Stimulated activated CD4-positive, alpha-beta T cell treated with anti-CD3 and anti-CD28 coated beads, TNF-alpha, amount 100 ng/mL, for 4 hours (primary cell): ENCODE measurements at regions not wholly inside any gene's neighbourhood (a gene's known extent, or its start where the extent isn't known, plus 50 kb on each side); places are given as distances from the start of the nearest gene placed in this dataset.

Source experiments
- DNase-seq, 3 experiments: peaks; one replicate each; pipeline ENCODE4 v3.0.0-alpha.2; 2020; ENCODE audit warnings: low read depth in 3 of 3

GRCh38 chr2:241942416-241943208 lies 73.1 kb downstream of the RTP5 start:
- DNase-seq: no peak

DNA sequence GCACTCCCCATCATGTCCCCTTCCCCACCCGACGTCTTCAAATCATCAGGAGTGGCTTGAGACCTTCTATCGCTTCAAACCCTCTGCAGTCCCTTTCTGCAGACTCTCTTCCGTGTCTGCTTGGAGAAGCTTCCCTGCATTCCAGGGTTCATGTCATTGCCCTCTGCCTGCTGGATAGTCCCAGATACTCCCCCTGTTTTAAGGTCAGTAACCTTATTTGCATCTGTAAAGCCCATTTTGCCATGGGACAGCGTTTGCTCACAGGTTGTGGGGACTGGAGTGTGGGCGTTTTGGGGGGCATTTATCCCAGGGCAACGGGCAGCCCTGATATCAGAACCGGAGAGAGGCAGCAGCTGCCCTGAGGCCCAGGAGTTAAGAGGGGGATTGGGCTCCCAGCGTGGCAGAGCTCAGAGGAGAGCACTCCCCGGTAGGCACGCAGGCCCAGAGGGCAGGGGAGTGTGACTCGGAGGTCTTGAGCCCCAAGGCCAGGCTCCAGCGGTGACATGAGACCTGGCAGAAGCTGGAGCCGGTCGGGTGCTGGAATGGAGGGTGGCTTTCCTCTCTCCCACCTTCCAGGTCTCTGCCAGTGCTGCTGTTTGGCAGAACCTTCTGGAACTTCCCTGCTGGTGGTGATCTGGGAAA lies 73.8 kb downstream of the RTP5 start:
- DNase-seq: no peak

DNA sequence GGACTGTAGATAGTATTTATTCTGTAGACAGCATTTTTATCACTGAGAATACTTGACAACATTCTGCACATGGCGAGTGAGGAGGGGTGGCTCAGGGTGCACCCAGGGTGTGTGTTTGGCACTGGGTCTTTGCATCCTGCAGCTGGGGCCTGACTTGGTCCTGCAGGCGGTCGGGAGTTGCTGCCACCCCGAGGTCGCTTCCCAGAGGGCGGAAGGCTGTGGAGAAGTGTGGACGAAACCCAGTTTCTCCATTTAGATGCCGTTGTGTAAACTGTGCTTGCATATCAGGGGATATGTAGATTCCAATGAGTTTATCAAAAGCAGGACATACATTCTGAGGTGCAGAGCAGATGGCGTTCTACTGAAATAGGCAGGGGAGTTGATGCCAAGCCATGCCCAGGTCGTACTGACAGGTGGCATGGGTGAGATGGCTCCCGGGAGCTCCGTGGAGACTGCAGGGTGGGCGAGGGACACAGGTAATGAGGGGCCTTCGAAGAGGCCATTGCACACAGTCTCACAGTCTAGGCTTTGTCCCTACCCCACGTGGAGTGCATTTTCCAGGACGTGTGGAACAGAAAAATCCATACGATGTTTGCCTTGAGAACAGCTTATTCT lies 74.5 kb downstream of the RTP5 start:
- no peak for DNase-seq

GRCh38 chr2:241944821-241945220 lies 75.3 kb downstream of the RTP5 start:
- DNase-seq: no peak

DNA sequence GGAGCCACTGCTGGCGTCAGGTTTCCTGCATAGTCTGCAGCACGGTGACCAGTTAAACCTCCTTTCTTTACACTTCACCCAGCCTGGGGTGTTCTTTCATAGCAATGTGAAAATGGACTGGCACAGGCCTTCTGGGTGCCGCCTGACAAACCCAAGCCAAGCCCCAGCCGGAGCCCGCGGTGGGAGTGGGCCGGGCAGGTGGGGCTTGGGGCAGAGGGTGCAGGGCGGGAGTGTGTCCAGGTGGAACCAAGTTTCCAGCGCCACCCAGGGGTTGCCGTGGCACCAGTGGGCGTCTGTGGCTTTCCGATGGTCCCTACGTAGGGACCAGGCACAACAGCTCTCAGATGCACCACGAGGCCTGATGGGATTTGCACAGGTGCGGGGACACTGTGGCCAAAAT lies 75.8 kb downstream of the RTP5 start:
- no peak for DNase-seq

DNA sequence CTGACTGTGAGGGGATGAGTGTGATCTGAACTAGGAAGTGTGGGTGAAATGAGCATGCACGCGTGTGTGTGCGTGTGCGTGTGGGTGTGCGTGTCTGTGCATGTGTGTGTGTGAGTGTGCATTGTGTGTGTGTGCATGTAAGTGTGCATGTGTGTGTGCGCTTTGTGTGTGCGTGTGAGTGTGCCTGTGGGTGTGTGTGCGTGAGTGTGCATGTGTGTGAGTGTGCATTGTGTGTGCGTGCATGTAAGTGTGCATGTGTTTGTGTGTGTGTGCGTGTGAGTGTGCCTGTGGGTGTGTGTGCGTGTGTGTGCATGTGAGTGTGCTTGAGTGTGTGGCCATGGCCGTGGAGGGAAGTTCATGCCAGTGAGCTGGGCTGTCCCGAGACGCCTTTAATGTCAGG lies 76.3 kb downstream of the RTP5 start:
- no peak for DNase-seq

GRCh38 chr2:241946306-241947003 lies 76.9 kb downstream of the RTP5 start:
- no peak for DNase-seq

DNA sequence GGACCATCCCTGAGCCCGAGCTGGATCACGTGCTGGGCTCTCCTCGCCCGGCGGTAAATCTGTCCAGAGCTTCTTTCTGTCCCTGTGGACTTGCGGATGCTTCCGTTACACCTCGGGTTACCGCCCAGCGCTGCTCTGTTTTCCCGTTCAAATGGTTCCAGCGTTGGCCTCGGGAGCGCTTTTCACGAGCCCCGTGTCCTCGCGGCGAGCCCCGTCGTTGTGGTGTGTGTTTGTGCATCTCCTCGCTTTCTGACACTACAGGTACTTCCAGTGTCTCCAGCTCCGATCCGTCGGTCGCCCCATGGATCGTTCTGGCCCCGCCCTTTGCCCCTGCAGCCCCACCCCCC lies 77.4 kb downstream of the RTP5 start:
- no peak for DNase-seq

DNA sequence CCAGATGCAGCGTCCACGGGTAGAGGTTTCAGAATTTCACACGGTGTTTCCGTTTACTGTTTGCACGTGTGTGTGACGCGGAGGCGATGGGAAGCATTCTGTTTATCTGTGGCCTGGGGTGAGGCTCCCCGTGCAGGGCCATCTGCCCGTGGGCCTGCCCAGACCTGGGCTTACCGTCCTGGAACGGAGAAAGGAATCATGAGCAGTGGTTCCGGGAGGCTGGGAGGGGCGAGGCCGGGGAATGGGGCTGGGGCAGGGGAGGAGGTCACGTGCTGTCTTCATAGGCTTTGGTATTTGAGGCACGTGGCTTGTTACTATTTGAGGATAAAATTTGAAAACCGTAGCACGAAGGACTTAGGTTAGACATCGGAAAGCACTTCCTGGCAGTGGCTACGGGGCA lies 77.9 kb downstream of the RTP5 start:
- DNase-seq: no peak

DNA sequence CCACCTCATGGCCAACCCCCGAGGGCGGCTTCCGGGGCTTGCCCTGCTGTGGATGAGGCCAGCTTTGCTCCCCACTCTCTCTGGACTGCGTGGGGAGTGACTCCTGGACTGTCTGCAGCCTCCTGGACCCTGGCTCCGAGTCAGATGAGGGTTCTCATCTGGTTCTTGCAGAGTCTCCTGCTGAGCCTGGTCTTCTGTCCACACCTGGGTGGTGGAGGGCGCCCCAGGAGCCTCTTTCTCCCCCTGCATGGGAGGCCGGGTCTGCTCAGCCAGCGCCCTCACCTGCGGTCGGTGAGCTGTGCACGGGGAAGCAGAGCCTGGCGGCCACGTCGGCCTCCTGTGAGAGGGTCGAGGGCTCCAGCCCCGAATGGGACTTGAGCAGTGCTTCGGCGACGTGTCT lies 78.3 kb downstream of the RTP5 start:
- no peak for DNase-seq

DNA sequence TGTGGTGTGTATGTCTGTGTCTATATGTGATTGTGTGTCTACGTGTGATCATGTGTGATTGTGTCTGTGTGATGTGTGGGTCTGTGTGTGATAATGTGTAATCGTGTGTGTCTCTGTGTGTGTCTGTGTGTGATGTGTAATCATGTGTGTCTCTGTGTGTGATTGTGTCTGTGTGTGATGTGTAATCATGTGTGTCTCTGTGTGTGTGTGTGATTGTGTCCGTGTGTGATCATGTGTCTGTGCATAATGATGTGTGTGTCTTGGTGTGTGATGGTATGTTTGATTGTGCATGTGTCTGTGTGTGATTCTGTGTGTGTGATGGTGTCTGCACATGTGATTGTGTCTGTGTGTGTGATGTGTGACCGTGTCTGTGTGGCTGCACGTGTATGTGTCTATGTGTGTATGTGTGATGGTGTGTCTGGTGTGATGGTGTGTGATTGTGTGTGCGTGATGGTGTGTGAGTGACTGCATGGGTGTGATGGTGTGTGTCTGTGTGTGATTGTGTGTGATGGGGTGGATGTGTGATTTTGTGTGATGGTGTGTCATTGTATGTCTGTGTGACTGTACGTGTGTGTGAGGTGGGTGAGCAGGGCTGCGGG lies 78.9 kb downstream of the RTP5 start:
- DNase-seq: no peak

DNA sequence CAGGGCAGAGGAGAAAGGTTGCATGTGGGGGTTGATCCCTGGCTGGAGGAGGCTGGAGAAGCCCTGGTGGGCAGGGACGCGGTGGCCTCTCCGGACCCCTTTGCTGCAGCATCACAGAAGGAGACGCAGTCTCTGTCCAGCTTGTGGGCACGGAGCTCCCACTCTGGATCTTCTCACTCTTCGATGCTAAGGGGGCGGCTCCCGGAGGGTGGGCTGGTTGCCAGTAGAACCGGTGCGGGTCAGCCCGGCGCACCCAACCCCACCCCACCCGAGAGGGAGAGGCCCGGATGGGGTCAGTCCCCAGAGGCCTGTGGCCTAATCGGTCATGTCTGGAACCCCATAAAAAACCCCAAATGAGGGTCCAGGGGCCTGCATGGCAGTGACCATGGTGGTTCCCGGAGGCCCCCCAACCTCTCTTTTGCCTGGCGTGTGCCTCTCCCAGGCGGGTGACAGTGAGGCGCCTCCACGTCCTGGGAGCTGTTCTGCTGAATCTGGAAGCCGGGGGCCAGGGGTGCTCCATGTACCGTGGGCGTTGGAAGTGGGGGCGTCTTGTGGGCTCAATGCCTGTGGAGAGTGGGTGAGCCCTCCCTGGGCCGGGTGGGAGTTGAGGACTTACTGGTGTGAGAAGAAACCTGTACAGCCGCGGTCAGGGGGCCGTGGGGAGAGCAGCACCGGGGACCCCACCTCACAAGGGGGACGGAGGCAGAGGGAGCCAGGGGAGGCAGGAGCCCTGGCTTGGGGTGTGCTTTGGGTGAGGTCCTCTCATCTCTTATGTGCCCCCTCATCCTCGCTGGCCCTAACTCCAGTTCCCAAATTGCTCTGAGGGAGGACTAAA lies 79.6 kb downstream of the RTP5 start:
- no peak for DNase-seq

DNA sequence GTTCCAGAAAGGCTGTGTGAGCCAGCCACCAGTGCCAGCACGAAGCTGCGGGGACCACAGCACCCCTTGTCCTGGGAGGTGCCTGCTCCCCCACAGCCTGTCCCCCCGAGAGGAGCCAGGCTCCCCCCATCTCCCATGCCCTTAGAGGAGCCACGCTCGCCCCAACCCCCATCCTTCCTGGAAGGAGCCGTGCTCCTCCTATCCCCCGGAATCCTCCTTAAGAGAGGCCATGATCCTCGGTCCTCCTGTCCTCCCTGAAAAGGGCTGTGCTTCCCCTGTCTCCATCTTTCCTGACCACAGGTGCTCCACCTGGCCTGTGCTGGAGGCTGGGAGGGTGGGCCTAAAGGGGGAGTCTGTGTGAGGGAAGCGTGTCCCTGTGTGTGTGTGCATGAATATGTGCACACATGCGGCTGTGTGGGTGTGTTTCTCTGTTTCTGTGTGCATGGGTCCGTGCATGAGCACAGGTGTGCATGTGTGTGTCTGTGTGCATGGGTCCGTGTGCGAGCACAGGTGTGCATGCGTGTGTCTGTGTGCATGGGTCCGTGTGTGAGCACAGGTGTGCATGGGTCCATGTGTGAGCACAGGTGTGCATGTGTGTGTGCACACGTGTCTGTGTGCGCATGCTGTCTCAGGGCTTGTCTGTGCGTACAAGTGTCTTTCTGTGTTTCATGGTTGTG lies 80.3 kb downstream of the RTP5 start:
- DNase-seq: no peak

DNA sequence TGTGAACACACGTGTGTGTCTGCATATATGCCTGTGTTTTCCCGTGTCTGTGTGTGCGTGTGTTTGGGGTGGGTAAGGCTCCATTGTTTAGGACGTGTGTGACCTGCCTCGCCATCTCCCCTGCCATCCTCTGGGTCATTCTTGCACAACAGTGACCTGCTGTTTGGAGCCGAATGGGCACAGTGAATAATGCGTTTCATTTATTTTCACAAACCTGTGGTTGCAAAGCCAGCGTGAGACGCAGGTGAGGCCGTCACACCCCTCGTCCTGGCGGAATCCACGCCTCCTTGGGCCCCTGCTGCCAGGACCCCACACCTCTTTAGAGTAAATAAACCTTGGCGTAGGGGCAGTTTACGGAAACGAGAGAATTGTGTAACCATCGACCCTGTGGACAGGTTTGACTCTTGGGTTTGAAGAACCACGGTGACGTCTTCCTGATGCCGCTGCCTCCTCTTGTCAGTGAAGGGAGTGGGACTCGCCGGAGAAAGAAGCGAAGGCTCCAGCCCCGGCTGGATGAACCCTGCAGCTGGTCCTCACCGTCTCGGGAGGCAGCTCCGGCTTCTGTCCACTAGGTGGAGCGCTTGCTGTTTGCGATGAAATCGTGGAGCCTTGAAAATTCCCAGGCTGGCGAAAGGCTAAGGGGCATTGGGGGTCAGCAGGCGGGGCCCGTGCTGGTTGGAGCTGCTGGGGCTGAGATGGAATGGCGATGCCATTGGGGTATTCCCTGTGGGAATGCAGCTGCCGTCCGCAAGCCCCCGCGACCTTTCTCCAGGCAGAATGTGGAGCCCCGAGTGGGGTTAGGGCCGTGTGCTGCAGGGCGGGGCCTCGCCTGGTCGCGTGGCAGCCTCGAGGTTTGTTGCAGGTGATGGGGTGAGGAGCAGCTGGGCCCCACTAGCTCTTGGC lies 81.1 kb downstream of the RTP5 start:
- peak; percentile 37 to 50 (median 41) for DNase-seq

- no peak for DNase-seq
These were observed 81.8 kb downstream of the RTP5 start for GRCh38 chr2:241951316-241951700.

DNA sequence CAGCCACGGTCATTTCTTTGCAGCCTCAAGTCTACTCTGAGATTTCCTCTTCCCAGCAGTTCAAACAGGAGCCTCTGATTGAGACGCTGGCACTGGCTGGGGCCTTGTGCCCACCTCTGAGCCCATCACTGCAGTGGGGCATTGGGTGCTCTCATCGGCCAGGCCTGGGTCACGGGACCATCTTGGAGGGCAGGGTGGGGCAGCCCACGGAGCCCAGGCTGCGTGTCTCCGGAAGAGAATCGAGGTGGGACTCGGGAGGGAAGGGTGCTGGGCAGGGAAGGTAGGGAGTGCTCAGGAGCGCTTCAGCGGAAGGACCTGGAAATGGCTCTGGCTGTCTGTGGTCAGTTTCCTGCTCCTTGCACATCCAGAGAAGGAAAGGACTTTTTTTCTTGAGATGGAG lies 82.4 kb downstream of the RTP5 start:
- DNase-seq: no peak

- DNase-seq: no peak
These were observed 83.3 kb downstream of the RTP5 start for GRCh38 chr2:241952816-241953215.

GRCh38 chr2:241953324-241953928 lies 83.9 kb downstream of the RTP5 start:
- DNase-seq: no peak

DNA sequence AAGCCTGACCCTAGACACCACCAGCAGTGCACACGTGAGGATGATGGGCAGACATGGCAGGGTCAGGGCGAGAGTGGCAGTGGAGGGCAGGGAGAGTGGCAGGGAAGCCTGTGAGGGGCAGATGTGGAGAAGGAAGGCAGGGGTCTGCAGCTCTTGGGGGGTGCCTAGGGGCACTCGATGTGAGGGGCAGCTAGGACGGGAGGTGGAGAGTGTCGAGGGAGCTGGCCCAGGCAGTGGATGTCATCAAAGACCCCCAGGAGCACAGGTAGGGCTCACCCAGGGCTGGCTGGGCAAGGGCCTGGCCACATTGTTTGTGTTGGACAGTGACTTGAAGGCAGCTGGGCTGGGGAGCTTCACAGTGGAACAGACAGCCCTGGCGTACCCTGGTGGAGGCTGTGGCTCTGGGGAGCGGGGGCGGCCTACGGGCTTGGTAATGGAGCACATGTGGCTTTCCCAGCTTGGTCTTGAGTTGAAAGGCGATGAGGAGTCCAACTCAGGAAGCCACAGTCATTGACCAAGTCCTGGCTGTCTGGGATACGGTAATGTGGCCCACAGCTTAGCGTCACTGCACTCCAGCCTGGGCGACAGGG lies 87.1 kb downstream of the RTP5 start:
- DNase-seq: no peak
